T-helper 22 cell (primary cell): ENCODE measurements at regions not wholly inside any gene's neighbourhood (a gene's known extent, or its start where the extent isn't known, plus 50 kb on each side); places are given as distances from the start of the nearest gene placed in this dataset.

Experiments used
- DNase-seq: peaks from one replicate; pipeline ENCODE4 v3.0.0-alpha.2; 2020; ENCODE audit warnings: low read depth

- no peak for DNase-seq
Observed at GRCh38 chr13:106722620-106723019, 154.7 kb upstream of the ARGLU1 start.

GRCh38 chr13:106721599-106721998, 153.7 kb upstream of the ARGLU1 start:
- DNase-seq: no peak

GRCh38 chr13:106714271-106714982, 146.5 kb upstream of the ARGLU1 start:
- DNase-seq: no peak

DNA sequence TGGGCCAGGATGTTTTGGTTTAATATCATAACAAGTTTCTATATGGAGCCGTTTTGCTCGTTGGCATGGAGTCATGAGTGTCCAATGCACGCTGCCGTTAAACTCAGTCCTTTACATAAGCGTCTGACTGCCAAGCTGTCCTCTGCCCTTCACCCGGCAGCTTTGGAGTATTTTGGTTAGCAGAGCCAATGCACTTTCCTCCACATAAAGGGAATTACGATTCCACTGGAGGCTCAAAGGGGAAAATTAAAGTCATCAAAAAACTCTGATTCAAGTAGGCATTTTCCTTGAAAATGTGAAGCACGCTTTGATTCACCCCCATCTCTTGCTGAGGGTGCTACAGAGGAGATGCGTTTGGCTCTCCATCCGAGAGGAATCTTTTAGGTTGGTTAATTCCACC, 144.4 kb upstream of the ARGLU1 start:
- no peak for DNase-seq

- no peak for DNase-seq
Observed at GRCh38 chr13:106710266-106710665, 142.3 kb upstream of the ARGLU1 start.

DNA sequence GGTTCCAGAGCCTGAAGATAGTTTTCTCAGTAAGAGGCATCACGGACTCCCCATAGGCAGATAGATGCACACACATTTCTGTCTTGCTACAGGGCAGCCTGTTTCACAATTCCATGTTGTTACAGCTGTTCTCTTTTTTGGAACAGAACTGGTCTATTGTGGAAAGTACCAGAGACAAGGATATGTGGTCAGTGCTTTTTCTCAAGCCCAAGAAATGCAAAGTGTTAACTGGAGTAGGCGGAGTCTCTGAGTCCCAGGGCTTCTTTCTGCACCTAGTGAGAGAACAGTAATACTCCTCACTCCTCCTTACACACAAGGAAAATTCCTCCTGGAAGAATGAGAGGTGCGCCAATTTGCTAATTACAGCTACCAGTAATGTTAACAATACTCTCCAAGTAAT, 141.6 kb upstream of the ARGLU1 start:
- DNase-seq: no peak

- no peak for DNase-seq
Observed at GRCh38 chr13:106702505-106702904, 134.6 kb upstream of the ARGLU1 start.

GRCh38 chr13:106701771-106702341, 133.9 kb upstream of the ARGLU1 start:
- no peak for DNase-seq

GRCh38 chr13:106700439-106700838, 132.5 kb upstream of the ARGLU1 start:
- DNase-seq: no peak

DNA sequence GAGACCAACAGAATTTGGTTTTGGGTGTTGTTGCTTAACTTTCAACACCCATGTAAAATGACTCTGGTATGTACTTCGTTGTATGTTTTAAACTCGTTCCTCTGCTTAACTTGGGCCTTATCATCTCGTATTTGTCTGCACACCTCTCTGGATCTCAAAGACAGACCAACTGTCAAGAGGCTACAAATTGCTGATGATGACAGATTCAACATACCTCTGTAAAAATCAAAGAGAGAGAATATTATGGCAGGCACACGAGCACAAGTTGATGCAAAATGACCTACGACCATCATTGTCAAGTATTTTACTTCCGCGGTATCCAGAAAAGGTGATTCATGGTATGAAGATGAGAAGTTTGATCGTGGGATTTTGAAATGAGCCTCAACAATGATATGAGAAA, 132.1 kb upstream of the ARGLU1 start:
- no peak for DNase-seq

DNA sequence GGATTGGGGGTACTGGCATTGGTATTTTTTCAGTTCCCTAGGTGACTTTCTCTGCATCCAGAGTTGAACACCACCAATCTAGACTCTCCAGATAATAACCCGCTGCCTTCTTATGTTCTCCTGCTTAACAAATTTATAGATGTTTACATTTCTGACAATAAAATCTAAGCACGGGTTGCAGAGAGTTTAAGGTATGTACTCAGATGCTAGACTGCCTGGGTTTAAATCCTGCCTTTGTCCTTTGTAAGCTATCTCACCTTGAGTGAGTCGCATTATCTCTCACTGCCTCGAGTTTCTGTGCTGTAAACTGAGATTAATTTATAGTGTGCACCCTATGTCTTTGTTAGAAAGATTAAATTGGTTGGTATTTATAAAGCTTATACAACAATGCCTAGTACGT, 131.4 kb upstream of the ARGLU1 start:
- no peak for DNase-seq

GRCh38 chr13:106696719-106697118, 128.8 kb upstream of the ARGLU1 start:
- no peak for DNase-seq

GRCh38 chr13:106696140-106696539, 128.2 kb upstream of the ARGLU1 start:
- no peak for DNase-seq

- no peak for DNase-seq
Observed at GRCh38 chr13:106695139-106695538, 127.2 kb upstream of the ARGLU1 start.

DNA sequence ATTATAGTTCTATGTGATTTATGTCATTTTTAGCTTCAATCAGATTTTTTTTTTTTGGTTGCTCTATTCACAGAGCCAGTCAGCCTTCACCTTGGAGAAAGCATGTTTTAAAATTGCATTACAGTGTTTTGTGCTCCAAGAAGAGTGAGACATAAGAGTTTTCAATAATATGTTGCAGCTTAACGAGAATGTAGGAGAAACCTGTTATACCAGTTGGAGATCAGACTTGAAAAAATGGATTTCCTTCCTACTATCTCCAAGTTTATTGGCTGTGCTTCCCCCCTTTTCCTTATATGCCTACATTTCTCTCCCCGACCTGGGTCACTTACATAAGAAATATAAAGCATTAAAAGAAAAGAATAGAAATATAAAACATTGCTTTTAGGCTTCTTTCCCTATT, 123.9 kb upstream of the ARGLU1 start:
- no peak for DNase-seq

DNA sequence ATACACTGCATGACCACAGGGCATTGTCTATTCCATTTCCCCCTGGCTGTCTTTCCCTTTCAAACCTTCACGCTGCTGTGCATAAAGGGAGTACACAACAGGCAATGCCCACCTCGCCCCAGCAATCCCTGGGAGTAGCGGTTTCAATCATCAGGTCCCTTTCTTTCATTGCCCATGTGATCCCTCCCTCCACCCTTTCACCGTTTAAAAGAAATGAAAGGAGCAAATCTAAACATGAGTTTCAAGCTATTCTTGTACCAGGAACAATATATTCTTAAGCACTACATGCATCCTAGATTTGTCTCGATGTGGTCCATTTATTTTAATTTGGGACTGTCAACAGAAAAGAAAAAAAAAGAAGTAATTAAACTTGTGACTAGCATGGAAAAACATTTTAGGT, 123.4 kb upstream of the ARGLU1 start:
- DNase-seq: no peak

DNA sequence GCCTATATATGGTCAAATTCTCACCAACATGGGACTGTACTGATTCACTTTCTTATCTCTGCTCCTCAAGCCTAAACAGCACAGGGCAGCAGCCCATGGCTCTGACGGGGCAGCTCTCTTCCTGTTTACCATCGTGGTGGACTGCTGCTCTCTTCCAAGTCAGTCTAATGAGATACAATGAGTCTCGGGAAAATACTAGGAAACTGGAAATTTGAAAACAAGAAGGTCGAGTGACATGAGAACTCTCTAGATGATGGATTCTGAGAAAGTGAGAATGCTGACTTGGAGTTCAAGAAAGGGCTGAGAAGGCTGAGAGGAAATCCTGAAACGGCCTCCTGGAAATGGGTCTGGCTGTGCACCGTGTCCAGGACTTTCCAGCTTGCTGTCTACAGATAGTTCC, 122.8 kb upstream of the ARGLU1 start:
- no peak for DNase-seq

DNA sequence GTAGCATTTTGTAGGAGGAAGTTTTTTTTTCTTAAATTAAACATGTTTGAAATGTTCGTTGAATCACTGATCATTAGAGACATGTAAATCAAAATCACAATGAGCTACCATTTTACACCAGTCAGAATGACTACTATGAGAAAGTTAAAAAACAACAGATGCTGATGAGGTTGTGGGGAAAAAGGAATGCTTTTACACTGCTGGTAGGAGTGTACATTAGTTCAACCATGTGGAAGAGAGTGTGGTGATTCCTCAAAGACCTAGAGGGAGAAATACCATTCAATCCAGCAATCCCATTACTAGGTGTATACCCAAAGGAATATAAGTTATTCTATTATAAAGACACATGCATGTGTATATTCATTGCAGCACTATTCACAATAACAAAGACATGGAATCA, 122.0 kb upstream of the ARGLU1 start:
- no peak for DNase-seq

GRCh38 chr13:106688940-106689339, 121.0 kb upstream of the ARGLU1 start:
- no peak for DNase-seq

DNA sequence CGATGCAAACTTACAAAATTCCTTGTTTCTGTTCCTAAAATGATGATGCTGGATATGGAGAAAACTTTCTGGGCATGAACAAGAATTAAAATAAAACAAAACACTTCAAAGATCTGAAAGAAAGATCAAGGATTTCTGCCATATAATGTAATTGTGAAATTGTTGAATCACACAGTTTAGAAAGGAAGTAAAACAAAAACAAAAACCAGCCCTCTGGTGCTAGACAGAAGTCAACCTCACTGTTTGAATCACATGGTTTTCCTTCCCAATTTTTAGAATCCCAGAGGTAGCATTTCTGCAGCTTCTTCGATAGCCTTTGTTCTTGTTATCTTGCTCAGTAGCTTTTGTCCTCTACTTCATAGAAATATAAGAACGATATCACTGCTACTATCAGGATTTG, 118.2 kb upstream of the ARGLU1 start:
- DNase-seq: no peak

DNA sequence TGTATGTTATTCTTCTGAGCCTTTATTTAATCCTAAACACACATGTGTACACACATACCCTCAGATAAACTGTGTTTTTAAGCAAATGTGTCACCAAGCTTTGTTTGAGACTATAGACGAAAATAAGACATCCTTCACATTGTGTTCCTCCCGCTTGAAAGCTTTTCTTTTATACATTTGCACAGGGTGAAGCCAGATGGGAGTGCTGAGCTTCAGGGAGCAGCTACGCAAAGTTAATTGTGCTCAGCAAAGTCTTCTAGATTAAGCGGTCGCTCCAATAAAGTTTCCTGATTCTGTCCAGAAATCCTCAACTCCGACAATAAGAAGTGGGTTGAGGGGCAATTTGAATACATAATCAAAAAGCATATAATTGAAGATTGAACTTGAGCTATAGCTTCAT, 117.2 kb upstream of the ARGLU1 start:
- DNase-seq: no peak

- no peak for DNase-seq
Observed at GRCh38 chr13:106683918-106684317, 116.0 kb upstream of the ARGLU1 start.

- no peak for DNase-seq
Observed at GRCh38 chr13:106683179-106683578, 115.2 kb upstream of the ARGLU1 start.

DNA sequence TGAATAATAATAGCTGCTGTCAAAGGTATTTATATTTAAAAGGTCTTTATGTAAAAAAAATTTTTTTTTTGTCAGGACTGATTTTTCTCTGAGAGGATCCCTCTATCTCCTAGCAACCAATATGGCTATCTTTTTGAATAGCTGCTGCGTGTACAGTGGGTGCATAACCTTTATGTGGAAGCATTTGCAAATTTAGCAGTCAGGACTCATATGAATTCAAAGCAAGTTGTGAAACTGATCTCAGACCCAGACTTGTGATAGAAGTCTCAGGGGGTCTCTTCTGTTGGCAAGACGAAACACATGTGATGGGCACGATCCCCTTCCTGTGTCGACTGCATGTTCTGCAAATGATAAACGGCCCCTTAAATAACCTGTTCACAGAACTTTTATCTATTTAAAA, 114.1 kb upstream of the ARGLU1 start:
- DNase-seq: no peak
